K562 (cell line): ENCODE measurements at regions not wholly inside any gene's neighbourhood (a gene's known extent, or its start where the extent isn't known, plus 50 kb on each side); places are given as distances from the start of the nearest gene placed in this dataset.

Experiments used
- ETV5 ChIP-seq: sonication (generic); formaldehyde crosslinking; IDR thresholded peaks from 2 replicates; pipeline ENCODE4 v1.4.0; 2020; ENCODE audit warnings: low read depth, mild to moderate bottlenecking, missing genetic modification reagents
- GATAD2A ChIP-seq: fragments of 450-650 bp; IDR thresholded peaks from 2 replicates; pipeline ENCODE4 v1.6.1; 2017
- MAZ ChIP-seq, 2 experiments: fragments of 450-650 bp in 1 of 2; sonication (generic) in 1 of 2; formaldehyde crosslinking; IDR thresholded peaks in 1 of 2; conservative IDR thresholded peaks in 1 of 2; 2 replicates each; pipeline versions ENCODE4 v1.4.0 to v1.5.0; 2020; ENCODE audit warnings: mild to moderate bottlenecking in 1 of 2, missing genetic modification reagents in 1 of 2
- MEF2D ChIP-seq: conservative IDR thresholded peaks from 2 replicates; pipeline ENCODE4 v1.6.1; 2016; ENCODE audit warnings: low read depth, missing genetic modification characterization, missing compliant biosample characterization
- NFATC3 ChIP-seq: fragments of 450-650 bp; IDR thresholded peaks from 2 replicates; pipeline ENCODE4 v1.6.1; 2017; ENCODE audit warnings: mild to moderate bottlenecking
- NFRKB ChIP-seq: fragments of 450-650 bp; IDR thresholded peaks from 2 replicates; pipeline ENCODE4 v1.6.1; 2016; ENCODE audit warnings: low read depth
- POLR2G ChIP-seq: fragments of 200-400 bp; formaldehyde crosslinking; IDR thresholded peaks from 2 replicates; pipeline ENCODE4 v1.6.1; 2017; ENCODE audit warnings: low read depth, mild to moderate bottlenecking, antibody characterized with exemption, low read length, moderate library complexity
- RBFOX2 ChIP-seq: fragments of 200-400 bp; formaldehyde crosslinking; IDR thresholded peaks from 2 replicates; pipeline ENCODE4 v1.6.1; 2017; ENCODE audit warnings: low read depth, mild to moderate bottlenecking, low read length, moderate library complexity
- SMARCA5 ChIP-seq: fragments of 450-650 bp; IDR thresholded peaks from 2 replicates; pipeline ENCODE4 v1.6.1; 2016
- SRF ChIP-seq, 2 experiments: fragments of 250-450, 450-650 bp in 1 of 2; sonication (Bioruptor Pico) in 1 of 2; sonication (generic) in 1 of 2; formaldehyde crosslinking; IDR thresholded peaks; 2 replicates each; pipeline versions ENCODE4 v1.5.0 to v1.5.1; 2020 to 2022; ENCODE audit warnings: mild to moderate bottlenecking in 1 of 2, missing genetic modification reagents in 1 of 2
- TAF15 ChIP-seq: fragments of 200-400 bp; formaldehyde crosslinking; IDR thresholded peaks from 2 replicates; pipeline ENCODE4 v1.6.1; 2017; ENCODE audit warnings: mild to moderate bottlenecking, low read depth, low read length, moderate library complexity
- TAL1 ChIP-seq: fragments of 450-650 bp; IDR thresholded peaks from 2 replicates; pipeline ENCODE4 v1.6.1; 2016; ENCODE audit warnings: mild to moderate bottlenecking
- TEAD4 ChIP-seq, 2 experiments: sonication (generic) in 1 of 2; formaldehyde crosslinking in 1 of 2; IDR thresholded peaks; 2 replicates each; pipeline versions ENCODE4 v1.6.1 to v1.8.0; 2012 to 2022; ENCODE audit warnings: borderline replicate concordance in 1 of 2, inconsistent platforms in 1 of 2, low read length in 1 of 2, mild to moderate bottlenecking in 1 of 2, missing genetic modification reagents in 1 of 2
- U2AF2 ChIP-seq: fragments of 200-400 bp; formaldehyde crosslinking; optimal IDR thresholded peaks from 2 replicates; pipeline ENCODE3; 2017; ENCODE audit warnings: low read depth, mild to moderate bottlenecking, low read length
- ZFX ChIP-seq: sonication (generic); formaldehyde crosslinking; IDR thresholded peaks from 2 replicates; pipeline ENCODE4 v1.8.0; 2022; ENCODE audit warnings: mild to moderate bottlenecking, missing genetic modification reagents, moderate library complexity
- TF ChIP-seq, protein P1 (sequence below): IDR thresholded peaks from 2 replicates; pipeline ENCODE4 v1.6.1; 2014; ENCODE audit warnings: antibody characterized with exemption
- TF ChIP-seq, protein P2 (sequence below): sonication (generic); IDR thresholded peaks from 2 replicates; pipeline ENCODE4 v1.6.1; 2016
- TF ChIP-seq, protein P3 (sequence below): fragments of 250-450 bp; sonication (Bioruptor Pico); IDR thresholded peaks from 2 replicates; pipeline ENCODE4 v1.4.0; 2020; ENCODE audit warnings: mild to moderate bottlenecking, moderate library complexity, borderline replicate concordance
- TF ChIP-seq, protein P4 (sequence below): fragments of 450-650 bp; formaldehyde crosslinking; IDR thresholded peaks from 2 replicates; pipeline ENCODE4 v1.4.0; 2020; ENCODE audit warnings: mild to moderate bottlenecking, moderate library complexity
- TF ChIP-seq, protein P5 (sequence below): sonication (generic); formaldehyde crosslinking; IDR thresholded peaks from 2 replicates; pipeline ENCODE4 v1.8.0; 2022; ENCODE audit warnings: missing genetic modification reagents, mild to moderate bottlenecking, borderline replicate concordance

DNA sequence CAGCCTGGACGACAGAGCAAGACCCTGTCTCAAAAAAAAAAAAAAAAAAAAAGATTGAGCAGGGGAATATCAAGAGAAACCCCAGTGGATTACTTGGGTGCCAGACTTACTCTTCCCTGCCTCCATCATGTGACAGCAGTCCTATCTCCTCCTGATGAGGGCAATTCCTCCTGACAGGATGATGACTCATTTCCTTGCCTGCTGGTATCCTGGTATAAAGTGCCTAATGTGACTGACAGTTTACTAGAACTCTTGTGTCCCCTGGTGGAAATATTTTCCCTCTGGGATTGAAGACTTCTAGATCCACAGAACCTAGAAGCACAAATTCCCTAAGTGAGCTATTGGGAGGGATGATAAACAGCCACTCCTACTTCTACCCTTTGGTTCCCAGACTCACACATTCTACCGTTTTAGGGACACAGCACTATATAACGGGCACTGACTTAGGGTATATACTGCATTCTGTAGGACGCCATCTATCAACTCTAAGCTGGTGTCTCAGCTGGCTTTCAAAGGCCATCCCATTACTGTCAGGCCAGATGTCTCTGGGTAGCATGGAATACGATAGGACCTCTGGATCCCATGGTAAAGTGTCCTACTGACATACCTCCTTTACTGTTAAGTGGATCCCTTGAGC lies 114.6 kb upstream of the MED13 start (continued):
- TF ChIP-seq, protein P1, sequence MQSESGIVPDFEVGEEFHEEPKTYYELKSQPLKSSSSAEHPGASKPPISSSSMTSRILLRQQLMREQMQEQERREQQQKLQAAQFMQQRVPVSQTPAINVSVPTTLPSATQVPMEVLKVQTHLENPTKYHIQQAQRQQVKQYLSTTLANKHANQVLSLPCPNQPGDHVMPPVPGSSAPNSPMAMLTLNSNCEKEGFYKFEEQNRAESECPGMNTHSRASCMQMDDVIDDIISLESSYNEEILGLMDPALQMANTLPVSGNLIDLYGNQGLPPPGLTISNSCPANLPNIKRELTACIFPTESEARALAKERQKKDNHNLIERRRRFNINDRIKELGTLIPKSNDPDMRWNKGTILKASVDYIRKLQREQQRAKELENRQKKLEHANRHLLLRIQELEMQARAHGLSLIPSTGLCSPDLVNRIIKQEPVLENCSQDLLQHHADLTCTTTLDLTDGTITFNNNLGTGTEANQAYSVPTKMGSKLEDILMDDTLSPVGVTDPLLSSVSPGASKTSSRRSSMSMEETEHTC, result peak; percentile 93
- no peak for TF ChIP-seq ZFX (CRISPR knock-in tag)
- TF ChIP-seq NFATC3, result 0 out of 2 replicates have a peak, but pooled peaks have one; percentile 64
- TF ChIP-seq SMARCA5, result no peak
- no peak for TF ChIP-seq RBFOX2
- TF ChIP-seq TAL1, result 0 out of 2 replicates have a peak, but pooled peaks have one; percentile 10
- TF ChIP-seq POLR2G, result no peak
- TF ChIP-seq MEF2D (tag), result peak; percentile 48; the same call in 1 of the 2 replicates
- TF ChIP-seq TAF15, result no peak
- peak; percentile 35 for TF ChIP-seq NFRKB
- TF ChIP-seq, protein P2, sequence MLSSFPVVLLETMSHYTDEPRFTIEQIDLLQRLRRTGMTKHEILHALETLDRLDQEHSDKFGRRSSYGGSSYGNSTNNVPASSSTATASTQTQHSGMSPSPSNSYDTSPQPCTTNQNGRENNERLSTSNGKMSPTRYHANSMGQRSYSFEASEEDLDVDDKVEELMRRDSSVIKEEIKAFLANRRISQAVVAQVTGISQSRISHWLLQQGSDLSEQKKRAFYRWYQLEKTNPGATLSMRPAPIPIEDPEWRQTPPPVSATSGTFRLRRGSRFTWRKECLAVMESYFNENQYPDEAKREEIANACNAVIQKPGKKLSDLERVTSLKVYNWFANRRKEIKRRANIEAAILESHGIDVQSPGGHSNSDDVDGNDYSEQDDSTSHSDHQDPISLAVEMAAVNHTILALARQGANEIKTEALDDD, result peak; percentile 73; the same call in 1 of the 2 replicates
- TF ChIP-seq ETV5, result 0 out of 2 replicates have a peak, but pooled peaks have one; percentile 55
- 0 out of 4 replicates have a peak, but pooled peaks of 1 of the 2 experiments have one; percentile 32 for TF ChIP-seq SRF (CRISPR knock-in tag; IDR thresholded peaks at IDR 0.05)
- TF ChIP-seq, protein P3, sequence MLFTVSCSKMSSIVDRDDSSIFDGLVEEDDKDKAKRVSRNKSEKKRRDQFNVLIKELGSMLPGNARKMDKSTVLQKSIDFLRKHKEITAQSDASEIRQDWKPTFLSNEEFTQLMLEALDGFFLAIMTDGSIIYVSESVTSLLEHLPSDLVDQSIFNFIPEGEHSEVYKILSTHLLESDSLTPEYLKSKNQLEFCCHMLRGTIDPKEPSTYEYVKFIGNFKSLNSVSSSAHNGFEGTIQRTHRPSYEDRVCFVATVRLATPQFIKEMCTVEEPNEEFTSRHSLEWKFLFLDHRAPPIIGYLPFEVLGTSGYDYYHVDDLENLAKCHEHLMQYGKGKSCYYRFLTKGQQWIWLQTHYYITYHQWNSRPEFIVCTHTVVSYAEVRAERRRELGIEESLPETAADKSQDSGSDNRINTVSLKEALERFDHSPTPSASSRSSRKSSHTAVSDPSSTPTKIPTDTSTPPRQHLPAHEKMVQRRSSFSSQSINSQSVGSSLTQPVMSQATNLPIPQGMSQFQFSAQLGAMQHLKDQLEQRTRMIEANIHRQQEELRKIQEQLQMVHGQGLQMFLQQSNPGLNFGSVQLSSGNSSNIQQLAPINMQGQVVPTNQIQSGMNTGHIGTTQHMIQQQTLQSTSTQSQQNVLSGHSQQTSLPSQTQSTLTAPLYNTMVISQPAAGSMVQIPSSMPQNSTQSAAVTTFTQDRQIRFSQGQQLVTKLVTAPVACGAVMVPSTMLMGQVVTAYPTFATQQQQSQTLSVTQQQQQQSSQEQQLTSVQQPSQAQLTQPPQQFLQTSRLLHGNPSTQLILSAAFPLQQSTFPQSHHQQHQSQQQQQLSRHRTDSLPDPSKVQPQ (CRISPR knock-in tag), result no peak
- TF ChIP-seq, protein P4, sequence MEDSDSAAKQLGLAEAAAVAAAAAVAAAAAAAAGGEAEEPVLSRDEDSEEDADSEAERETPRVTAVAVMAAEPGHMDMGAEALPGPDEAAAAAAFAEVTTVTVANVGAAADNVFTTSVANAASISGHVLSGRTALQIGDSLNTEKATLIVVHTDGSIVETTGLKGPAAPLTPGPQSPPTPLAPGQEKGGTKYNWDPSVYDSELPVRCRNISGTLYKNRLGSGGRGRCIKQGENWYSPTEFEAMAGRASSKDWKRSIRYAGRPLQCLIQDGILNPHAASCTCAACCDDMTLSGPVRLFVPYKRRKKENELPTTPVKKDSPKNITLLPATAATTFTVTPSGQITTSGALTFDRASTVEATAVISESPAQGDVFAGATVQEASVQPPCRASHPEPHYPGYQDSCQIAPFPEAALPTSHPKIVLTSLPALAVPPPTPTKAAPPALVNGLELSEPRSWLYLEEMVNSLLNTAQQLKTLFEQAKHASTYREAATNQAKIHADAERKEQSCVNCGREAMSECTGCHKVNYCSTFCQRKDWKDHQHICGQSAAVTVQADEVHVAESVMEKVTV (CRISPR knock-in tag), result peak; percentile 67; the same call in 1 of the 2 replicates
- TF ChIP-seq MAZ (CRISPR knock-in tag; conservative IDR thresholded peaks at IDR 0.05 in 1 of 2, IDR thresholded peaks at IDR 0.05 in 1 of 2), result peak in 1 of 2 experiments; percentile 49; a peak in 1 of 4 replicates
- TF ChIP-seq, protein P5, sequence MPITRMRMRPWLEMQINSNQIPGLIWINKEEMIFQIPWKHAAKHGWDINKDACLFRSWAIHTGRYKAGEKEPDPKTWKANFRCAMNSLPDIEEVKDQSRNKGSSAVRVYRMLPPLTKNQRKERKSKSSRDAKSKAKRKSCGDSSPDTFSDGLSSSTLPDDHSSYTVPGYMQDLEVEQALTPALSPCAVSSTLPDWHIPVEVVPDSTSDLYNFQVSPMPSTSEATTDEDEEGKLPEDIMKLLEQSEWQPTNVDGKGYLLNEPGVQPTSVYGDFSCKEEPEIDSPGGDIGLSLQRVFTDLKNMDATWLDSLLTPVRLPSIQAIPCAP, result no peak
- no peak for TF ChIP-seq U2AF2
- peak; percentile 47; the same call in 1 of the 2 replicates for TF ChIP-seq GATAD2A
- peak; percentile 43; the same call in 1 of the 2 replicates for TF ChIP-seq TEAD4 (IDR thresholded peaks at IDR 0.05; ENCODE audit: low read length)
- no peak for TF ChIP-seq TEAD4 (CRISPR knock-in tag; IDR thresholded peaks at IDR 0.05; ENCODE audit: borderline replicate concordance)
